H9 (cell line): ENCODE measurements at regions not wholly inside any gene's neighbourhood (a gene's known extent, or its start where the extent isn't known, plus 50 kb on each side); places are given as distances from the start of the nearest gene placed in this dataset.

Experiments
- DNase-seq: peaks from one replicate; pipeline ENCODE4 v3.0.0-alpha.2; 2017
- H2AFZ ChIP-seq: one replicate; pipeline ENCODE4 v1.6.1; 2013; ENCODE audit warnings: mild to moderate bottlenecking, low read length, control low read depth, moderate library complexity
- H2AK5ac ChIP-seq: 2 replicates; pipeline ENCODE4 v1.6.1; 2013; ENCODE audit warnings: low read length, control low read depth, mixed read lengths; ENCODE audit not compliant: insufficient read length
- H2BK120ac ChIP-seq: one replicate; pipeline ENCODE4 v1.6.1; 2013; ENCODE audit warnings: low read depth, mild to moderate bottlenecking, low read length, control low read depth, inconsistent platforms; ENCODE audit not compliant: poor library complexity, severe bottlenecking
- H2BK12ac ChIP-seq: 2 replicates; pipeline ENCODE4 v1.6.1; 2013; ENCODE audit warnings: low read length, control low read depth, mixed read lengths, low read depth; ENCODE audit not compliant: insufficient read length
- H2BK15ac ChIP-seq: 2 replicates; pipeline ENCODE4 v1.6.1; 2013; ENCODE audit warnings: low read depth, low read length, control low read depth
- H2BK20ac ChIP-seq: one replicate; pipeline ENCODE4 v1.6.1; 2013; ENCODE audit warnings: low read depth, mild to moderate bottlenecking, low read length, control low read depth, inconsistent platforms; ENCODE audit not compliant: poor library complexity, severe bottlenecking
- H2BK5ac ChIP-seq: 2 replicates; pipeline ENCODE4 v1.6.1; 2013; ENCODE audit warnings: low read length, control low read depth, mixed read lengths; ENCODE audit not compliant: insufficient read length
- H3K14ac ChIP-seq: 2 replicates; pipeline ENCODE4 v1.6.1; 2013; ENCODE audit warnings: low read length, control low read depth; ENCODE audit not compliant: insufficient read depth
- H3K18ac ChIP-seq: 2 replicates; pipeline ENCODE4 v1.6.1; 2013; ENCODE audit warnings: low read depth, mild to moderate bottlenecking, mixed read lengths, low read length, control low read depth; ENCODE audit not compliant: insufficient read length
- H3K23ac ChIP-seq: 2 replicates; pipeline ENCODE4 v1.6.1; 2013; ENCODE audit warnings: low read length, control low read depth, mixed read lengths, low read depth; ENCODE audit not compliant: insufficient read length
- H3K23me2 ChIP-seq: 2 replicates; pipeline ENCODE4 v1.6.1; 2013; ENCODE audit warnings: low read depth, mild to moderate bottlenecking, mixed read lengths, low read length, control low read depth; ENCODE audit not compliant: insufficient read length, poor library complexity, severe bottlenecking
- H3K27ac ChIP-seq: 2 replicates; pipeline ENCODE4 v1.5.1; 2013; ENCODE audit warnings: low read length, control low read depth, mixed read lengths, low read depth; ENCODE audit not compliant: insufficient read length
- H3K27me3 ChIP-seq: 2 replicates; pipeline ENCODE4 v1.6.1; 2013; ENCODE audit warnings: low read length, control low read depth, inconsistent platforms; ENCODE audit not compliant: insufficient read depth
- H3K4ac ChIP-seq: 2 replicates; pipeline ENCODE4 v1.6.1; 2013; ENCODE audit warnings: low read depth, mild to moderate bottlenecking, control low read depth, inconsistent platforms, low read length, moderate library complexity
- H3K4me1 ChIP-seq: 2 replicates; pipeline ENCODE4 v1.6.1; 2013; ENCODE audit warnings: low read length, control low read depth, inconsistent platforms; ENCODE audit not compliant: insufficient read depth
- H3K4me2 ChIP-seq: 2 replicates; pipeline ENCODE4 v1.6.1; 2013; ENCODE audit warnings: low read length, control low read depth, mixed read lengths; ENCODE audit not compliant: insufficient read length, insufficient read depth
- H3K56ac ChIP-seq: 2 replicates; pipeline ENCODE4 v1.6.1; 2013; ENCODE audit warnings: low read depth, mild to moderate bottlenecking, mixed read lengths, low read length, control low read depth; ENCODE audit not compliant: insufficient read length
- H3K79me1 ChIP-seq: 2 replicates; pipeline ENCODE4 v1.6.1; 2013; ENCODE audit warnings: low read depth, mild to moderate bottlenecking, moderate library complexity, low read length, control low read depth, inconsistent platforms; ENCODE audit not compliant: insufficient read depth, poor library complexity, severe bottlenecking
- H3K79me2 ChIP-seq: 2 replicates; pipeline ENCODE4 v1.6.1; 2013; ENCODE audit warnings: low read length, control low read depth, inconsistent platforms; ENCODE audit not compliant: insufficient read depth
- H3K9ac ChIP-seq: 2 replicates; pipeline ENCODE4 v1.6.1; 2013; ENCODE audit warnings: low read length, control low read depth, mixed read lengths; ENCODE audit not compliant: insufficient read length; ENCODE audit errors: extremely low read depth
- H3K9me3 ChIP-seq: one replicate; pipeline ENCODE4 v1.6.1; 2013; ENCODE audit warnings: low read depth, low read length, inconsistent platforms; ENCODE audit not compliant: control insufficient read depth
- H3T11ph ChIP-seq: one replicate; pipeline ENCODE4 v1.6.1; 2013; ENCODE audit warnings: mild to moderate bottlenecking, low read length, control low read depth, inconsistent platforms
- H4K20me1 ChIP-seq: one replicate; pipeline ENCODE4 v1.6.1; 2013; ENCODE audit not compliant: control insufficient read depth, insufficient read length, insufficient read depth
- H4K5ac ChIP-seq: 2 replicates; pipeline ENCODE4 v1.6.1; 2013; ENCODE audit warnings: low read depth, mild to moderate bottlenecking, mixed read lengths, low read length, control low read depth; ENCODE audit not compliant: insufficient read length
- H4K8ac ChIP-seq: replicated peaks from 2 replicates; pipeline ENCODE4 v1.6.1; 2013; ENCODE audit warnings: low read length, control low read depth, mixed read lengths, low read depth; ENCODE audit not compliant: insufficient read length
- H4K91ac ChIP-seq: 2 replicates; pipeline ENCODE4 v1.6.1; 2013; ENCODE audit warnings: low read depth, mild to moderate bottlenecking, moderate library complexity, mixed read lengths, low read length, control low read depth; ENCODE audit not compliant: insufficient read length
- H3K27ac Mint-ChIP-seq, 3 experiments: 2 replicates in 2 of 3; 3 replicates in 1 of 3; pipeline ENCODE4 v1.8.0; 2020 to 2021; ENCODE audit warnings: mixed read lengths in 3 of 3, mild to moderate bottlenecking in 1 of 3, moderate library complexity in 1 of 3
- H3K27me3 Mint-ChIP-seq: 2 replicates; pipeline ENCODE4 v1.8.0; 2021; ENCODE audit warnings: low read depth, mild to moderate bottlenecking, moderate library complexity, mixed read lengths
- H3K36me3 Mint-ChIP-seq, 3 experiments: 2 replicates in 2 of 3; 3 replicates in 1 of 3; pipeline ENCODE4 v1.8.0; 2020 to 2021; ENCODE audit warnings: low read depth in 3 of 3, mixed read lengths in 3 of 3; ENCODE audit not compliant: insufficient read depth in 1 of 3
- H3K4me1 Mint-ChIP-seq, 2 experiments: 2 replicates each; pipeline ENCODE4 v1.8.0; 2020; ENCODE audit warnings: mixed read lengths in 2 of 2
- H3K4me3 Mint-ChIP-seq, 2 experiments: 2 replicates in 1 of 2; 3 replicates in 1 of 2; pipeline ENCODE4 v1.8.0; 2020 to 2021; ENCODE audit warnings: mild to moderate bottlenecking in 2 of 2, mixed read lengths in 2 of 2, moderate library complexity in 1 of 2
- H3K9me3 Mint-ChIP-seq, 2 experiments: 2 replicates in 1 of 2; 3 replicates in 1 of 2; pipeline ENCODE4 v1.8.0; 2020; ENCODE audit warnings: mild to moderate bottlenecking in 2 of 2, mixed read lengths in 2 of 2, moderate library complexity in 1 of 2
- CTCF ChIP-seq: fragments of 200-600 bp; sonication (generic); conservative IDR thresholded peaks from 3 replicates; pipeline ENCODE4 v1.8.0; 2021; ENCODE audit warnings: antibody characterized with exemption, mild to moderate bottlenecking
- WGBS: extraction: QIAGEN DNeasy Blood & Tissue Kit; methylation state at CpG from one replicate; pipeline ENCODE4 v1.1.7; 2013; ENCODE audit warnings: missing lambda C conversion rate, low lambda C conversion rate, mixed read lengths; ENCODE audit not compliant: insufficient read length; ENCODE audit errors: extremely low coverage; 5-methylcytosine and 5-hydroxymethylcytosine counted together

- H2AK5ac ChIP-seq: no peak overlapping the region
- no peaks in the 10 kb centered on the region for H3K27me3 Mint-ChIP-seq
- no peak overlapping the region for H3K27ac Mint-ChIP-seq
- H3K36me3 Mint-ChIP-seq: no peaks in the 10 kb centered on the region
- H3K18ac ChIP-seq: no peak overlapping the region
- H3K4me1 ChIP-seq: no peaks in the 10 kb centered on the region
- no peak overlapping the region for H2BK20ac ChIP-seq
- WGBS: no CpG with 5 or more reads among the region's 2 CpGs
- H2AFZ ChIP-seq: no peak overlapping the region
- no peaks in the 10 kb centered on the region for H3K9me3 ChIP-seq
- H3K4ac ChIP-seq: no peak overlapping the region
- H2BK12ac ChIP-seq: no peak overlapping the region
- no peak overlapping the region for H3T11ph ChIP-seq
- H3K27ac ChIP-seq: no peak overlapping the region
- H3K14ac ChIP-seq: no peak overlapping the region
- H2BK5ac ChIP-seq: no peak overlapping the region
- H3K4me2 ChIP-seq: no peak overlapping the region
- DNase-seq: no peak
- H3K9me3 Mint-ChIP-seq: no peaks in the 10 kb centered on the region
- H4K20me1 ChIP-seq: no peaks in the 10 kb centered on the region
- H4K8ac ChIP-seq: no peak overlapping the region
- H3K56ac ChIP-seq: no peak overlapping the region
- no peaks in the 10 kb centered on the region for H3K79me1 ChIP-seq
- no peak overlapping the region for H4K91ac ChIP-seq
- H3K23ac ChIP-seq: no peak overlapping the region
- H3K23me2 ChIP-seq: no peaks in the 10 kb centered on the region
- no peak for TF ChIP-seq CTCF
- H3K9ac ChIP-seq: no peak overlapping the region
- H3K79me2 ChIP-seq: no peaks in the 10 kb centered on the region
- H2BK15ac ChIP-seq: no peak overlapping the region
- no peak overlapping the region for H4K5ac ChIP-seq
- no peak overlapping the region for H3K4me3 Mint-ChIP-seq
- H2BK120ac ChIP-seq: no peak overlapping the region
- no peaks in the 10 kb centered on the region for H3K4me1 Mint-ChIP-seq
- no peaks in the 10 kb centered on the region for H3K27me3 ChIP-seq
Observed at GRCh38 chr13:57375876-57376275, 208.9 kb downstream of the PRR20E start.
